OCI-LY1 (cell line): ENCODE measurements at regions not wholly inside any gene's neighbourhood (a gene's known extent, or its start where the extent isn't known, plus 50 kb on each side); places are given as distances from the start of the nearest gene placed in this dataset.

Experiments
- EZH2 ChIP-seq: fragments of 200-600 bp; sonication (generic), shearing (Covaris generic); IDR thresholded peaks from 2 replicates; pipeline ENCODE4 v1.8.0; 2017; ENCODE audit warnings: borderline replicate concordance, mixed run types, mild to moderate bottlenecking, antibody characterized with exemption, low read length, moderate library complexity, mixed read lengths
- TF ChIP-seq, protein P1 (sequence below): fragments of 200-600 bp; sonication (generic), shearing (Covaris generic); IDR thresholded peaks from 2 replicates; pipeline ENCODE4 v1.5.1; 2017; ENCODE audit warnings: mild to moderate bottlenecking, antibody characterized with exemption, low read length, moderate library complexity, mixed read lengths

GRCh38 chr21:25416669-25417068 is 190.6 kb downstream of the MRPL39 start:
- TF ChIP-seq EZH2 = no peak
- TF ChIP-seq, protein P1, sequence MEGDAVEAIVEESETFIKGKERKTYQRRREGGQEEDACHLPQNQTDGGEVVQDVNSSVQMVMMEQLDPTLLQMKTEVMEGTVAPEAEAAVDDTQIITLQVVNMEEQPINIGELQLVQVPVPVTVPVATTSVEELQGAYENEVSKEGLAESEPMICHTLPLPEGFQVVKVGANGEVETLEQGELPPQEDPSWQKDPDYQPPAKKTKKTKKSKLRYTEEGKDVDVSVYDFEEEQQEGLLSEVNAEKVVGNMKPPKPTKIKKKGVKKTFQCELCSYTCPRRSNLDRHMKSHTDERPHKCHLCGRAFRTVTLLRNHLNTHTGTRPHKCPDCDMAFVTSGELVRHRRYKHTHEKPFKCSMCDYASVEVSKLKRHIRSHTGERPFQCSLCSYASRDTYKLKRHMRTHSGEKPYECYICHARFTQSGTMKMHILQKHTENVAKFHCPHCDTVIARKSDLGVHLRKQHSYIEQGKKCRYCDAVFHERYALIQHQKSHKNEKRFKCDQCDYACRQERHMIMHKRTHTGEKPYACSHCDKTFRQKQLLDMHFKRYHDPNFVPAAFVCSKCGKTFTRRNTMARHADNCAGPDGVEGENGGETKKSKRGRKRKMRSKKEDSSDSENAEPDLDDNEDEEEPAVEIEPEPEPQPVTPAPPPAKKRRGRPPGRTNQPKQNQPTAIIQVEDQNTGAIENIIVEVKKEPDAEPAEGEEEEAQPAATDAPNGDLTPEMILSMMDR = no peak
